ENCODE measurements at regions not wholly inside any gene's neighbourhood (a gene's known extent, or its start where the extent isn't known, plus 50 kb on each side); places are given as distances from the start of the nearest gene placed in this dataset.

GRCh38 chr6:25058941-25059340 is 123.2 kb upstream of the RIPOR2 start:
- no peaks in the 10 kb centered on the region for H3K9me3 ChIP-seq (ENCODE audit: control extremely low read depth in 1 of 3, control insufficient read depth in 2 of 3, insufficient read depth in 1 of 3, low read length in 2 of 3)
- DNase-seq: no peak
- peaks cover 44 to 47% of the 10 kb centered on the region in 2 donors for H3K4me1 ChIP-seq (ENCODE audit: control insufficient read depth in 2 of 2, insufficient read depth in 2 of 2, low read length in 2 of 2)
- Mint-ChIP-seq H3K27ac (no peak overlapping the region), H3K27me3 (no peaks in the 10 kb centered on the region), H3K4me1 (peaks cover 45% of the 10 kb centered on the region), H3K4me3 (no peak overlapping the region), H3K9me3 (ENCODE audit: insufficient read depth) (no peaks in the 10 kb centered on the region)
- POLR2A ChIA-PET: no interaction called here
- H2AFZ ChIP-seq (ENCODE audit: insufficient read depth, low read depth, low read length, poor library complexity, severe bottlenecking): no peak overlapping the region
- TF ChIP-seq CTCF (IDR thresholded peaks at IDR 0.05) (no peak), EZH2 (IDR thresholded peaks at IDR 0.05; ENCODE audit: borderline replicate concordance, insufficient read depth, low read depth, low read length, poor library complexity, severe bottlenecking) (no peak)
- H3K27ac ChIP-seq (ENCODE audit: low read length in 2 of 2): no peak overlapping the region
- peak overlapping the region; percentile 0 for H3K4me2 ChIP-seq (replicated peaks; ENCODE audit: low read depth, low read length, poor library complexity, severe bottlenecking)
- no peaks in the 10 kb centered on the region for H4K20me1 ChIP-seq (ENCODE audit: control insufficient read depth, insufficient read depth, low read length, poor library complexity, severe bottlenecking)
- no peaks in the 10 kb centered on the region for H3K36me3 ChIP-seq (replicated peaks in 1 of 2; ENCODE audit: control extremely low read depth in 1 of 2, control insufficient read depth in 1 of 2, extremely low read depth in 1 of 2, insufficient read depth in 2 of 2, low read length in 1 of 2)
- no peak for ATAC-seq (ENCODE audit: low read depth)
- intact Hi-C loops (cut with micrococcal nuclease): no loop called here
- WGBS (ENCODE audit: insufficient coverage): 100% methylated on average over 4 of the region's 4 CpGs
- H3K79me2 ChIP-seq (ENCODE audit: control insufficient read depth, insufficient read depth, low read length): no peaks in the 10 kb centered on the region
- no peak overlapping the region for H3K4me3 ChIP-seq (ENCODE audit: control extremely low read depth in 1 of 5, extremely low read depth in 1 of 5, insufficient read depth in 1 of 5, low read depth in 2 of 5, low read length in 4 of 5)
- no peak overlapping the region for H3K9ac ChIP-seq (ENCODE audit: low read length)
- CTCF ChIA-PET: no interaction called here
- H3K27me3 ChIP-seq (replicated peaks in 1 of 4; ENCODE audit: control extremely low read depth in 1 of 4, control insufficient read depth in 3 of 4, insufficient read depth in 4 of 4, low read length in 3 of 4): no peaks in the 10 kb centered on the region

DNA sequence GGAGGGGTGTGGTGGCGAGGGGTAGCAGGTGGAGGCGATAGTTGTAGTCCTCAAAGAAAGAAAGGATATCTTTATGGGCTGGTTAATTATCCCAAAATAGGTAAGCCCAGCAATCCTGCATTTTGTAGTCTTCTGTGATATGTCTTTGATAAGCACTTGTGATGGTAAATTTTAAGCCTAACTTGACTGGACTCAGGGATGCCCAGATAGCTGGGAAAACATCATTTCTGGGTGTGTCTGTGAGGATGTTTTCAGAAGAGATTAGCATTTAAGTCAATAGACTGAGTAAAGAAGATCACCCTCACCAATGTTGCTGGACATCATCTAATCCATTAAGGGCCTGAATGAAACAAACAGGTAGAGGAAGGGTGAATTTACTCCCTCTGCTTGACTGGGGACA is 124.8 kb upstream of the RIPOR2 start:
- no peaks in the 10 kb centered on the region for H3K9me3 Mint-ChIP-seq (ENCODE audit: insufficient read depth)
- WGBS (ENCODE audit: insufficient coverage): 100% methylated on average over 2 of the region's 2 CpGs
- intact Hi-C loops (cut with micrococcal nuclease): no loop called here
- TF ChIP-seq CTCF (IDR thresholded peaks at IDR 0.05) (no peak), EZH2 (IDR thresholded peaks at IDR 0.05; ENCODE audit: borderline replicate concordance, insufficient read depth, low read depth, low read length, poor library complexity, severe bottlenecking) (no peak)
- ATAC-seq (ENCODE audit: low read depth): no peak
- Histone ChIP-seq H3K4me2 (replicated peaks; ENCODE audit: low read depth, low read length, poor library complexity, severe bottlenecking) (no peak overlapping the region), H4K20me1 (ENCODE audit: control insufficient read depth, insufficient read depth, low read length, poor library complexity, severe bottlenecking) (no peaks in the 10 kb centered on the region), H3K36me3 (replicated peaks in 1 of 2; ENCODE audit: control extremely low read depth in 1 of 2, control insufficient read depth in 1 of 2, extremely low read depth in 1 of 2, insufficient read depth in 2 of 2, low read length in 1 of 2) (no peaks in the 10 kb centered on the region), H3K27me3 (replicated peaks in 1 of 4; ENCODE audit: control extremely low read depth in 1 of 4, control insufficient read depth in 3 of 4, insufficient read depth in 4 of 4, low read length in 3 of 4) (no peaks in the 10 kb centered on the region), H3K4me3 (ENCODE audit: control extremely low read depth in 1 of 5, extremely low read depth in 1 of 5, insufficient read depth in 1 of 5, low read depth in 2 of 5, low read length in 4 of 5) (no peak overlapping the region), H3K27ac (ENCODE audit: low read length in 2 of 2) (no peak overlapping the region), H2AFZ (ENCODE audit: insufficient read depth, low read depth, low read length, poor library complexity, severe bottlenecking) (no peak overlapping the region), H3K9me3 (ENCODE audit: control extremely low read depth in 1 of 3, control insufficient read depth in 2 of 3, insufficient read depth in 1 of 3, low read length in 2 of 3) (no peaks in the 10 kb centered on the region), H3K4me1 (ENCODE audit: control insufficient read depth in 2 of 2, insufficient read depth in 2 of 2, low read length in 2 of 2) (peaks cover 28 to 33% of the 10 kb centered on the region in 2 donors), H3K9ac (ENCODE audit: low read length) (no peak overlapping the region), H3K79me2 (ENCODE audit: control insufficient read depth, insufficient read depth, low read length) (no peaks in the 10 kb centered on the region)
- H3K4me3 Mint-ChIP-seq: no peak overlapping the region
- no peak for DNase-seq
- H3K4me1 Mint-ChIP-seq: peaks cover 32% of the 10 kb centered on the region
- H3K27me3 Mint-ChIP-seq: no peaks in the 10 kb centered on the region
- H3K27ac Mint-ChIP-seq: no peak overlapping the region
- ChIA-PET POLR2A (interaction anchor here (0.7 kb wide), 1 partner anchor 15 kb away, joined by 3 read pairs; no protein-coding TSS in a partner anchor), CTCF (interaction anchor here (1.2 to 2.9 kb wide), 4 partner anchors 8 to 33 kb away, joined by 3 to 14 read pairs (median 8); no protein-coding TSS in a partner anchor)
